GM23338 (cell line): ENCODE measurements at regions not wholly inside any gene's neighbourhood (a gene's known extent, or its start where the extent isn't known, plus 50 kb on each side); places are given as distances from the start of the nearest gene placed in this dataset.

ENCODE experiments used
- ATAC-seq: fragments of 200-7000 bp; cut with Tn5 transposase; 3 replicates; pipeline ENCODE4 v1.9.1; 2020
- DNase-seq: peaks from one replicate; pipeline ENCODE4 v3.0.0-alpha.2; 2015; ENCODE audit warnings: low spot score
- H2AFZ ChIP-seq: fragments of 200-600 bp; sonication (generic); 2 replicates; pipeline ENCODE4 v1.8.0; 2016; ENCODE audit warnings: antibody characterized with exemption, mild to moderate bottlenecking, moderate library complexity
- H3F3A ChIP-seq: fragments of 200-600 bp; sonication (generic); replicated peaks from 2 replicates; pipeline ENCODE4 v1.8.0; 2017; ENCODE audit warnings: antibody characterized with exemption, mixed run types, low read depth
- H3K27ac ChIP-seq: fragments of 200-600 bp; sonication (generic); 2 replicates; pipeline ENCODE4 v1.6.1; 2016; ENCODE audit warnings: low read depth
- H3K27me3 ChIP-seq: fragments of 200-600 bp; sonication (generic); 2 replicates; pipeline ENCODE4 v1.8.0; 2016; ENCODE audit warnings: mild to moderate bottlenecking, mixed run types, moderate library complexity; ENCODE audit not compliant: insufficient read depth
- H3K36me3 ChIP-seq: fragments of 200-600 bp; sonication (generic); 2 replicates; pipeline ENCODE4 v1.8.0; 2016; ENCODE audit warnings: mild to moderate bottlenecking; ENCODE audit not compliant: insufficient read depth
- H3K4me1 ChIP-seq: fragments of 200-600 bp; sonication (generic); 2 replicates; pipeline ENCODE4 v1.8.0; 2016; ENCODE audit warnings: mild to moderate bottlenecking, moderate library complexity; ENCODE audit not compliant: insufficient read depth
- H3K4me2 ChIP-seq: fragments of 200-600 bp; sonication (generic); 2 replicates; pipeline ENCODE4 v1.7.1; 2017; ENCODE audit warnings: mixed run types
- H3K4me3 ChIP-seq: fragments of 200-600 bp; sonication (generic); 2 replicates; pipeline ENCODE4 v1.6.1; 2016; ENCODE audit warnings: mixed run types
- H3K79me2 ChIP-seq: fragments of 200-600 bp; sonication (generic); replicated peaks from 2 replicates; pipeline ENCODE4 v1.8.0; 2017; ENCODE audit warnings: mild to moderate bottlenecking; ENCODE audit not compliant: insufficient read depth
- H3K9me2 ChIP-seq: fragments of 200-600 bp; sonication (generic); 2 replicates; pipeline ENCODE4 v1.8.0; 2017; ENCODE audit not compliant: insufficient read depth
- H4K20me1 ChIP-seq: fragments of 200-600 bp; sonication (generic); replicated peaks from 2 replicates; pipeline ENCODE4 v1.8.0; 2017; ENCODE audit warnings: mild to moderate bottlenecking; ENCODE audit not compliant: insufficient read depth
- H3K27ac Mint-ChIP-seq: 2 replicates; pipeline ENCODE4 v1.8.0; 2020; ENCODE audit warnings: inconsistent platforms, mild to moderate bottlenecking, moderate library complexity, mixed read lengths
- H3K27me3 Mint-ChIP-seq: 3 replicates; pipeline ENCODE4 v1.8.0; 2022; ENCODE audit warnings: low read depth, mild to moderate bottlenecking, moderate library complexity, mixed read lengths, inconsistent platforms; ENCODE audit not compliant: insufficient read depth, poor library complexity
- H3K36me3 Mint-ChIP-seq: 3 replicates; pipeline ENCODE4 v1.8.0; 2021; ENCODE audit warnings: low read depth, mild to moderate bottlenecking, inconsistent platforms, moderate library complexity, mixed read lengths
- H3K4me1 Mint-ChIP-seq: 3 replicates; pipeline ENCODE4 v1.8.0; 2020; ENCODE audit warnings: mild to moderate bottlenecking, inconsistent platforms, mixed read lengths
- H3K4me3 Mint-ChIP-seq: 3 replicates; pipeline ENCODE4 v1.8.0; 2021; ENCODE audit warnings: moderate library complexity, mild to moderate bottlenecking, inconsistent platforms, mixed read lengths
- H3K9me3 Mint-ChIP-seq: 3 replicates; pipeline ENCODE4 v1.8.0; 2020; ENCODE audit warnings: moderate library complexity, mild to moderate bottlenecking, inconsistent platforms, mixed read lengths
- CREB1 ChIP-seq: fragments of 250-450 bp; sonication (Bioruptor Pico); IDR thresholded peaks from 2 replicates; pipeline ENCODE4 v1.5.0; 2020; ENCODE audit warnings: low read depth, mild to moderate bottlenecking, moderate library complexity
- EZH2phosphoT487 ChIP-seq: fragments of 200-600 bp; sonication (generic); IDR thresholded peaks from one replicate; pipeline ENCODE4 v1.8.1; 2018; ENCODE audit warnings: antibody characterized with exemption; ENCODE audit not compliant: unreplicated experiment
- JUNB ChIP-seq: IDR thresholded peaks from one replicate; pipeline ENCODE4 v1.6.1; 2016; ENCODE audit warnings: antibody characterized with exemption; ENCODE audit not compliant: unreplicated experiment
- NANOG ChIP-seq: IDR thresholded peaks from 2 replicates; pipeline ENCODE4 v1.6.1; 2016; ENCODE audit warnings: antibody characterized with exemption, borderline replicate concordance
- POLR2AphosphoS5 ChIP-seq: IDR thresholded peaks from 2 replicates; pipeline ENCODE4 v1.6.1; 2016; ENCODE audit warnings: antibody characterized with exemption, low read depth
- REST ChIP-seq: IDR thresholded peaks from one replicate; pipeline ENCODE4 v1.6.1; 2018; ENCODE audit warnings: antibody characterized with exemption; ENCODE audit not compliant: unreplicated experiment
- STAT1 ChIP-seq: IDR thresholded peaks from one replicate; pipeline ENCODE4 v1.6.1; 2016; ENCODE audit warnings: antibody characterized with exemption; ENCODE audit not compliant: unreplicated experiment
- ZNF114 ChIP-seq: fragments of 250-450 bp; sonication (Bioruptor Pico); IDR thresholded peaks from 2 replicates; pipeline ENCODE4 v1.5.0; 2020; ENCODE audit warnings: mild to moderate bottlenecking, moderate library complexity
- ZNF331 ChIP-seq: fragments of 250-450 bp; sonication (Bioruptor Pico); IDR thresholded peaks from 2 replicates; pipeline ENCODE4 v1.5.0; 2020; ENCODE audit warnings: low read depth, mild to moderate bottlenecking, moderate library complexity
- ZNF462 ChIP-seq: fragments of 250-450 bp; sonication (Bioruptor Pico); IDR thresholded peaks from 2 replicates; pipeline ENCODE4 v1.5.0; 2020; ENCODE audit warnings: mild to moderate bottlenecking, moderate library complexity
- TF ChIP-seq, protein P1 (sequence below), 2 experiments: fragments of 200-600 bp in 1 of 2; sonication (generic) in 1 of 2; conservative IDR thresholded peaks; 2 replicates each; pipeline versions ENCODE4 v1.5.1 to v1.6.1; 2016 to 2017; ENCODE audit warnings: antibody characterized with exemption in 2 of 2, low read depth in 2 of 2, mild to moderate bottlenecking in 2 of 2, moderate library complexity in 1 of 2

- TF ChIP-seq REST: no peak
- no peak for TF ChIP-seq POLR2AphosphoS5
- no peak for TF ChIP-seq NANOG
Observed at GRCh38 chr1:113231866-113232265, 158.4 kb upstream of the MAGI3 start (continued).

DNA sequence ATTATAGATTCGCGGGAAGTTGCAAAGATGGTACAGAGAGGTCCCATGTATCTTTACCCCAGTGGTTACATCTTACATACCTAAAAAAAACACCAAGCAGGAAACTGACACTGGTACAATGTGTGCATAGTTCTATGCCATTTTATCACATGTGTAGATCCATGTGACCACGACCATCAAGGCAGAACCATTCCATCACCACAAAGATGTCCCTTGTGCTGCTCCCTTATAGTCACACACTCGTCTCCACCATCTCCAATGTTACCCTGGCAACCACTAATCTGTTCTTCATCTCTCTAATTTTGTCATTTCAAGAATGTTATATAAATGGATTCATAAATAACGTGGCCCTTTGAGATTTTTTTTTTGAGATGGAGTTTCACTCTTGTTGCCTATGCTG, 156.9 kb upstream of the MAGI3 start:
- peaks cover 8% of the 10 kb centered on the region; the same call in 1 of the 2 replicates for H3K4me1 ChIP-seq
- no peak overlapping the region for H3K27ac Mint-ChIP-seq
- H3K4me2 ChIP-seq: no peak overlapping the region
- no peak overlapping the region for H3K4me3 ChIP-seq
- H3K4me1 Mint-ChIP-seq: peaks cover 14% of the 10 kb centered on the region; the same call in 2 of the 3 replicates
- H3K79me2 ChIP-seq: no peaks in the 10 kb centered on the region
- H3K4me3 Mint-ChIP-seq: no peak overlapping the region
- H3K27me3 Mint-ChIP-seq: peaks cover 4% of the 10 kb centered on the region
- no peaks in the 10 kb centered on the region for H3K9me3 Mint-ChIP-seq
- H3K27me3 ChIP-seq: no peaks in the 10 kb centered on the region
- no peaks in the 10 kb centered on the region for H3F3A ChIP-seq
- H4K20me1 ChIP-seq: no peaks in the 10 kb centered on the region
- DNase-seq (no peak), ATAC-seq (no peak)
- H3K36me3 ChIP-seq: no peaks in the 10 kb centered on the region
- peaks cover 4% of the 10 kb centered on the region; the same call in 1 of the 2 replicates for H3K9me2 ChIP-seq
- H3K36me3 Mint-ChIP-seq: no peaks in the 10 kb centered on the region
- H3K27ac ChIP-seq: no peak overlapping the region
- no peak overlapping the region for H2AFZ ChIP-seq
- TF ChIP-seq ZNF114 (CRISPR knock-in tag) (no peak), REST (no peak), NANOG (no peak), STAT1 (no peak), EZH2phosphoT487 (no peak), ZNF462 (CRISPR knock-in tag) (no peak), POLR2AphosphoS5 (no peak), CREB1 (CRISPR knock-in tag) (no peak), ZNF331 (CRISPR knock-in tag) (no peak), JUNB (no peak)
- TF ChIP-seq, protein P1, sequence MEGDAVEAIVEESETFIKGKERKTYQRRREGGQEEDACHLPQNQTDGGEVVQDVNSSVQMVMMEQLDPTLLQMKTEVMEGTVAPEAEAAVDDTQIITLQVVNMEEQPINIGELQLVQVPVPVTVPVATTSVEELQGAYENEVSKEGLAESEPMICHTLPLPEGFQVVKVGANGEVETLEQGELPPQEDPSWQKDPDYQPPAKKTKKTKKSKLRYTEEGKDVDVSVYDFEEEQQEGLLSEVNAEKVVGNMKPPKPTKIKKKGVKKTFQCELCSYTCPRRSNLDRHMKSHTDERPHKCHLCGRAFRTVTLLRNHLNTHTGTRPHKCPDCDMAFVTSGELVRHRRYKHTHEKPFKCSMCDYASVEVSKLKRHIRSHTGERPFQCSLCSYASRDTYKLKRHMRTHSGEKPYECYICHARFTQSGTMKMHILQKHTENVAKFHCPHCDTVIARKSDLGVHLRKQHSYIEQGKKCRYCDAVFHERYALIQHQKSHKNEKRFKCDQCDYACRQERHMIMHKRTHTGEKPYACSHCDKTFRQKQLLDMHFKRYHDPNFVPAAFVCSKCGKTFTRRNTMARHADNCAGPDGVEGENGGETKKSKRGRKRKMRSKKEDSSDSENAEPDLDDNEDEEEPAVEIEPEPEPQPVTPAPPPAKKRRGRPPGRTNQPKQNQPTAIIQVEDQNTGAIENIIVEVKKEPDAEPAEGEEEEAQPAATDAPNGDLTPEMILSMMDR (conservative IDR thresholded peaks at IDR 0.05; ENCODE audit: low read depth in 2 of 2): no peak
